ENCODE measurements at regions not wholly inside any gene's neighbourhood (a gene's known extent, or its start where the extent isn't known, plus 50 kb on each side); places are given as distances from the start of the nearest gene placed in this dataset.

DNA sequence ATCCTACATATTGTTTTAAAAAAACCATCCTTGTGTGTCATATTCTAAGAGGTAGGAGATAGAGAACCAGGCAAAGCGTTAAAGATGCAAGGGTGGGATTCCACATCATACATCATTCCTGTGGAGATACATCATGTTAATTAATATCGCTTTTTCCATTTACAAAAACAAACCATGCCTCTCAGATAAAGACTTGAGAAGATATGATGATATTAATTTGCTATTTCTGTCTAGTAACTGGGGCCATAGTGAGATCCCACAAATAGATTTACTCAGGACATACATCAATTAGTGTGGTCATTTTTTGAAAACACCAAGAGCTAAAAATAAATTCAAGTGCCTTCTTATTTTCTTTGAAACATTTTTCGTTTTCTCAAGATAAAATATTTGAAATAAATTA, 165.4 kb upstream of the TARS1 start:
- TF ChIP-seq, protein P1, sequence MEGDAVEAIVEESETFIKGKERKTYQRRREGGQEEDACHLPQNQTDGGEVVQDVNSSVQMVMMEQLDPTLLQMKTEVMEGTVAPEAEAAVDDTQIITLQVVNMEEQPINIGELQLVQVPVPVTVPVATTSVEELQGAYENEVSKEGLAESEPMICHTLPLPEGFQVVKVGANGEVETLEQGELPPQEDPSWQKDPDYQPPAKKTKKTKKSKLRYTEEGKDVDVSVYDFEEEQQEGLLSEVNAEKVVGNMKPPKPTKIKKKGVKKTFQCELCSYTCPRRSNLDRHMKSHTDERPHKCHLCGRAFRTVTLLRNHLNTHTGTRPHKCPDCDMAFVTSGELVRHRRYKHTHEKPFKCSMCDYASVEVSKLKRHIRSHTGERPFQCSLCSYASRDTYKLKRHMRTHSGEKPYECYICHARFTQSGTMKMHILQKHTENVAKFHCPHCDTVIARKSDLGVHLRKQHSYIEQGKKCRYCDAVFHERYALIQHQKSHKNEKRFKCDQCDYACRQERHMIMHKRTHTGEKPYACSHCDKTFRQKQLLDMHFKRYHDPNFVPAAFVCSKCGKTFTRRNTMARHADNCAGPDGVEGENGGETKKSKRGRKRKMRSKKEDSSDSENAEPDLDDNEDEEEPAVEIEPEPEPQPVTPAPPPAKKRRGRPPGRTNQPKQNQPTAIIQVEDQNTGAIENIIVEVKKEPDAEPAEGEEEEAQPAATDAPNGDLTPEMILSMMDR (IDR thresholded peaks at IDR 0.05; ENCODE audit: low read depth, low read length), result no peak
- no peak for TF ChIP-seq EZH2phosphoT487 (IDR thresholded peaks at IDR 0.05; ENCODE audit: low read depth)
